ENCODE measurements at regions not wholly inside any gene's neighbourhood (a gene's known extent, or its start where the extent isn't known, plus 50 kb on each side); places are given as distances from the start of the nearest gene placed in this dataset.

- no peak for TF ChIP-seq CTCF (IDR thresholded peaks at IDR 0.05)
Measured at GRCh38 chr16:64422259-64422658, 699.6 kb downstream of the CDH11 start.

- no peak for TF ChIP-seq CTCF (IDR thresholded peaks at IDR 0.05)
Measured at GRCh38 chr16:64421515-64421914, 700.3 kb downstream of the CDH11 start.

GRCh38 chr16:64419832-64420231 lies 702.0 kb downstream of the CDH11 start:
- no peak for TF ChIP-seq CTCF (IDR thresholded peaks at IDR 0.05)

- TF ChIP-seq CTCF (IDR thresholded peaks at IDR 0.05): no peak
Measured at GRCh38 chr16:64417711-64418227, 704.1 kb downstream of the CDH11 start.

- no peak for TF ChIP-seq CTCF (IDR thresholded peaks at IDR 0.05)
Measured at GRCh38 chr16:64416216-64417005, 705.5 kb downstream of the CDH11 start.

GRCh38 chr16:64412578-64413280 lies 709.1 kb downstream of the CDH11 start:
- no peak for TF ChIP-seq CTCF (IDR thresholded peaks at IDR 0.05)

- no peak for TF ChIP-seq CTCF (IDR thresholded peaks at IDR 0.05)
Measured at GRCh38 chr16:64410306-64410705, 711.6 kb downstream of the CDH11 start.
